ENCODE measurements at regions not wholly inside any gene's neighbourhood (a gene's known extent, or its start where the extent isn't known, plus 50 kb on each side); places are given as distances from the start of the nearest gene placed in this dataset.
"Not testable (repeated sequence)": the region's sequence is repeated elsewhere in the genome, so short reads cannot be mapped to it uniquely, and the experiment has no call there.

DNA sequence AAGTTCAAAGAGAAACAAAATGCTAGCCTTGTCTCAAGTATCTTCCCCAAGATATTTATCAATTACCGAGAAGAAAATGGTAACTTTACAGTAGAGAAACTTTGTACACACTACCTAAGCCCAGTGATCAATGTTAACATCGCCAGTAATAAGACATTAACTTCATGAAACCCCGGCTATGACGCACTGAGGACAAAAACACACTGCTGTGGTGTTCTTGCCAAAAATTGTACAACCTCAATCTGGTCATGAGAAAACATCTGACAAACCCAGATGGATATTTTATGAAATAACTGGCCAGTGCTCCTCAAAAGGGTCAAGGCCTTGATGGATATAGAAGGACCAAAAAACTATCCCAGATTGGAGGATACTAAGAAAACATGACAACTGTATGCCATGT lies 85.5 kb upstream of the DTNBP1 start:
- Mint-ChIP-seq H3K9me3 (ENCODE audit: low read depth, unreplicated experiment) (no peaks in the 10 kb centered on the region), H3K4me3 (ENCODE audit: low read depth, unreplicated experiment) (no peak overlapping the region), H3K27me3 (ENCODE audit: unreplicated experiment) (no peaks in the 10 kb centered on the region), H3K27ac (ENCODE audit: unreplicated experiment) (no peak overlapping the region), H3K4me1 (ENCODE audit: low read depth, unreplicated experiment) (no peaks in the 10 kb centered on the region), H3K36me3 (ENCODE audit: insufficient read depth, unreplicated experiment) (no peaks in the 10 kb centered on the region)
- CTCF ChIA-PET = no interaction called here
- intact Hi-C loops (cut with micrococcal nuclease; ENCODE audit: unreplicated experiment) = no loop called here
- TF ChIP-seq, protein P1, sequence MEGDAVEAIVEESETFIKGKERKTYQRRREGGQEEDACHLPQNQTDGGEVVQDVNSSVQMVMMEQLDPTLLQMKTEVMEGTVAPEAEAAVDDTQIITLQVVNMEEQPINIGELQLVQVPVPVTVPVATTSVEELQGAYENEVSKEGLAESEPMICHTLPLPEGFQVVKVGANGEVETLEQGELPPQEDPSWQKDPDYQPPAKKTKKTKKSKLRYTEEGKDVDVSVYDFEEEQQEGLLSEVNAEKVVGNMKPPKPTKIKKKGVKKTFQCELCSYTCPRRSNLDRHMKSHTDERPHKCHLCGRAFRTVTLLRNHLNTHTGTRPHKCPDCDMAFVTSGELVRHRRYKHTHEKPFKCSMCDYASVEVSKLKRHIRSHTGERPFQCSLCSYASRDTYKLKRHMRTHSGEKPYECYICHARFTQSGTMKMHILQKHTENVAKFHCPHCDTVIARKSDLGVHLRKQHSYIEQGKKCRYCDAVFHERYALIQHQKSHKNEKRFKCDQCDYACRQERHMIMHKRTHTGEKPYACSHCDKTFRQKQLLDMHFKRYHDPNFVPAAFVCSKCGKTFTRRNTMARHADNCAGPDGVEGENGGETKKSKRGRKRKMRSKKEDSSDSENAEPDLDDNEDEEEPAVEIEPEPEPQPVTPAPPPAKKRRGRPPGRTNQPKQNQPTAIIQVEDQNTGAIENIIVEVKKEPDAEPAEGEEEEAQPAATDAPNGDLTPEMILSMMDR (IDR thresholded peaks at IDR 0.05; ENCODE audit: unreplicated experiment) = no peak
- BruUV-seq (replicated peaks) = no TSS peak
- no peak for DNase-seq

DNA sequence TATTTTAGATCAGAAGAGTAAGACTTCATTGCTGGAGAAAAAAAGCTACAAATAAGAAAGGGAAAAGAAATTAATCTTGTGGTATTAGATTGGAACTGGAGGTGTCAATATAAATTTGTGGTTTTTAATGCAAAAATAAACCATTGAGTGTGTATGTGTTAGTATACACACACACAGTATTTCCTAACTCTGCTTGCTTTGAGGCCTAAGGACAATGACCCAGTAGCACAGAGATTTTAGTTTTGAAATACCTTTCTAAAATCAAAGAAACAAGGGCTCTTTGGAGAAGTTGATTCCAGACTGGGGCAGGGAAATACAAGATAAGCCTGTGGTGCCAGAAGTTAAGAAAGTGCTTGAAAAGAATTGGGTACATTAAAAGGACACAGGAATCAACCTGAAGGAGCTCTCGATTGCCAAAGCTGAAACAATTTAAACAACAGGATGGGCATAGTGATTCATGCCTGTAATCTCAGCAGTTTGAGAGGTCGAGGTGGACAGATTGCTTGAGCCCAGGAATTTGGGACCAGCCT lies 84.6 kb upstream of the DTNBP1 start:
- H3K36me3 Mint-ChIP-seq (ENCODE audit: insufficient read depth, unreplicated experiment) = no peaks in the 10 kb centered on the region
- no peak for DNase-seq
- no peaks in the 10 kb centered on the region for H3K4me1 Mint-ChIP-seq (ENCODE audit: low read depth, unreplicated experiment)
- no peak overlapping the region for H3K27ac Mint-ChIP-seq (ENCODE audit: unreplicated experiment)
- TF ChIP-seq, protein P1 (IDR thresholded peaks at IDR 0.05; ENCODE audit: unreplicated experiment) = no peak
- no peaks in the 10 kb centered on the region for H3K9me3 Mint-ChIP-seq (ENCODE audit: low read depth, unreplicated experiment)
- CTCF ChIA-PET = no interaction called here
- H3K4me3 Mint-ChIP-seq (ENCODE audit: low read depth, unreplicated experiment) = no peak overlapping the region
- BruUV-seq (replicated peaks) = no TSS peak
- H3K27me3 Mint-ChIP-seq (ENCODE audit: unreplicated experiment) = no peaks in the 10 kb centered on the region
- intact Hi-C loops (cut with micrococcal nuclease; ENCODE audit: unreplicated experiment) = no loop called here

GRCh38 chr6:15745781-15746180 lies 83.0 kb upstream of the DTNBP1 start:
- no TSS peak for BruUV-seq (replicated peaks)
- no peak overlapping the region for H3K4me3 Mint-ChIP-seq (ENCODE audit: low read depth, unreplicated experiment)
- H3K9me3 Mint-ChIP-seq (ENCODE audit: low read depth, unreplicated experiment) = no peaks in the 10 kb centered on the region
- intact Hi-C loops (cut with micrococcal nuclease; ENCODE audit: unreplicated experiment) = no loop called here
- H3K36me3 Mint-ChIP-seq (ENCODE audit: insufficient read depth, unreplicated experiment) = no peaks in the 10 kb centered on the region
- TF ChIP-seq, protein P1 (IDR thresholded peaks at IDR 0.05; ENCODE audit: unreplicated experiment) = no peak
- CTCF ChIA-PET = no interaction called here
- no peaks in the 10 kb centered on the region for H3K4me1 Mint-ChIP-seq (ENCODE audit: low read depth, unreplicated experiment)
- H3K27ac Mint-ChIP-seq (ENCODE audit: unreplicated experiment) = no peak overlapping the region
- no peak for DNase-seq
- H3K27me3 Mint-ChIP-seq (ENCODE audit: unreplicated experiment) = no peaks in the 10 kb centered on the region

GRCh38 chr6:15744818-15745402 lies 82.1 kb upstream of the DTNBP1 start:
- H3K4me3 Mint-ChIP-seq (ENCODE audit: low read depth, unreplicated experiment) = no peak overlapping the region
- intact Hi-C loops (cut with micrococcal nuclease; ENCODE audit: unreplicated experiment) = no loop called here
- no peaks in the 10 kb centered on the region for H3K9me3 Mint-ChIP-seq (ENCODE audit: low read depth, unreplicated experiment)
- H3K27ac Mint-ChIP-seq (ENCODE audit: unreplicated experiment) = no peak overlapping the region
- H3K27me3 Mint-ChIP-seq (ENCODE audit: unreplicated experiment) = no peaks in the 10 kb centered on the region
- no peaks in the 10 kb centered on the region for H3K36me3 Mint-ChIP-seq (ENCODE audit: insufficient read depth, unreplicated experiment)
- BruUV-seq (replicated peaks) = no TSS peak
- CTCF ChIA-PET = no interaction called here
- DNase-seq = no peak
- H3K4me1 Mint-ChIP-seq (ENCODE audit: low read depth, unreplicated experiment) = no peaks in the 10 kb centered on the region
- TF ChIP-seq, protein P1 (IDR thresholded peaks at IDR 0.05; ENCODE audit: unreplicated experiment) = no peak

GRCh38 chr6:15742013-15742412 lies 79.2 kb upstream of the DTNBP1 start:
- H3K27me3 Mint-ChIP-seq (ENCODE audit: unreplicated experiment); CTCF ChIA-PET; DNase-seq; H3K36me3 Mint-ChIP-seq (ENCODE audit: insufficient read depth, unreplicated experiment); H3K27ac Mint-ChIP-seq (ENCODE audit: unreplicated experiment); BruUV-seq (replicated peaks); intact Hi-C loops (cut with micrococcal nuclease; ENCODE audit: unreplicated experiment); H3K4me3 Mint-ChIP-seq (ENCODE audit: low read depth, unreplicated experiment); H3K4me1 Mint-ChIP-seq (ENCODE audit: low read depth, unreplicated experiment); H3K9me3 Mint-ChIP-seq (ENCODE audit: low read depth, unreplicated experiment): not testable (repeated sequence)
